ENCODE measurements at regions not wholly inside any gene's neighbourhood (a gene's known extent, or its start where the extent isn't known, plus 50 kb on each side); places are given as distances from the start of the nearest gene placed in this dataset.

GRCh38 chr4:132396636-132397035 is 752.5 kb upstream of the PCDH10 start:
- ChIA-PET CTCF (no interaction called here), POLR2A (ENCODE audit: low non-redundant PET) (no interaction called here)
- DNase-seq (ENCODE audit: low spot score), result no peak
- intact Hi-C loops (cut with micrococcal nuclease; ENCODE audit: unreplicated experiment), result no loop called here
- no peak for TF ChIP-seq CTCF (conservative IDR thresholded peaks at IDR 0.05; ENCODE audit: low read depth, low read length)
- no peak for TF ChIP-seq EZH2 (IDR thresholded peaks at IDR 0.05; ENCODE audit: borderline replicate concordance, low read depth, low read length, poor library complexity, severe bottlenecking)
- H3K9me3 ChIP-seq (ENCODE audit: low read depth, low read length, poor library complexity, severe bottlenecking), result no peaks in the 10 kb centered on the region
- H3K36me3 ChIP-seq (ENCODE audit: insufficient read depth, low read length, poor library complexity, severe bottlenecking), result no peaks in the 10 kb centered on the region
- H3K4me1 ChIP-seq (ENCODE audit: insufficient read depth, low read length, poor library complexity, severe bottlenecking), result peaks cover 19% of the 10 kb centered on the region
- H3K4me3 ChIP-seq (ENCODE audit: low read depth, low read length, poor library complexity, severe bottlenecking), result no peak overlapping the region
- H3K27ac ChIP-seq (ENCODE audit: low read depth, low read length, poor library complexity, severe bottlenecking), result no peak overlapping the region
- no TSS peak for BruUV-seq (replicated peaks)
- H3K27me3 ChIP-seq (replicated peaks; ENCODE audit: insufficient read depth, low read depth, low read length, poor library complexity), result no peaks in the 10 kb centered on the region

DNA sequence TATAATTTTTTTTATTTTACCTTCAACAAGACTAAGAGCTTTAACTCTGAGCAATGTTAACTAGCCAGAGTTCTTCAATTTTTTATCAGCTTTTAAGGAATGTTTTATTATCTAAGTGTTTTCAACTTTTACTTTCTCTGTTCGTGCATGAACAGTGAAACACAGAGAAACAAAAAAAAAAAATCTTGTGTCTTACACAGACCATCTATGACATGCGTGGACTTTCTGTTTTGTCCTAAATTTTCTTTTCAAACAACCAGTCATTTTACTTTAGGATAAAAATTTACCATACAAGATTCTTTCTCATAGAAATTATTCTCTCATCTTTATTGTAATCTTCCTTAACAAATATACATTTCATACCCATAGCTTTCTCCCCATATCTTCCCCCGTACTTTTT is 731.9 kb upstream of the PCDH10 start:
- no peaks in the 10 kb centered on the region for H3K4me1 ChIP-seq (ENCODE audit: insufficient read depth, low read length, poor library complexity, severe bottlenecking)
- no peaks in the 10 kb centered on the region for H3K27me3 ChIP-seq (replicated peaks; ENCODE audit: insufficient read depth, low read depth, low read length, poor library complexity)
- peaks cover 45% of the 10 kb centered on the region for H3K9me3 ChIP-seq (ENCODE audit: low read depth, low read length, poor library complexity, severe bottlenecking)
- H3K4me3 ChIP-seq (ENCODE audit: low read depth, low read length, poor library complexity, severe bottlenecking), result no peak overlapping the region
- ChIA-PET CTCF (no interaction called here), POLR2A (ENCODE audit: low non-redundant PET) (no interaction called here)
- intact Hi-C loops (cut with micrococcal nuclease; ENCODE audit: unreplicated experiment), result no loop called here
- TF ChIP-seq CTCF (conservative IDR thresholded peaks at IDR 0.05; ENCODE audit: low read depth, low read length) (no peak), EZH2 (IDR thresholded peaks at IDR 0.05; ENCODE audit: borderline replicate concordance, low read depth, low read length, poor library complexity, severe bottlenecking) (no peak)
- DNase-seq (ENCODE audit: low spot score), result no peak
- BruUV-seq (replicated peaks), result no TSS peak
- H3K36me3 ChIP-seq (ENCODE audit: insufficient read depth, low read length, poor library complexity, severe bottlenecking), result no peaks in the 10 kb centered on the region
- no peak overlapping the region for H3K27ac ChIP-seq (ENCODE audit: low read depth, low read length, poor library complexity, severe bottlenecking)

DNA sequence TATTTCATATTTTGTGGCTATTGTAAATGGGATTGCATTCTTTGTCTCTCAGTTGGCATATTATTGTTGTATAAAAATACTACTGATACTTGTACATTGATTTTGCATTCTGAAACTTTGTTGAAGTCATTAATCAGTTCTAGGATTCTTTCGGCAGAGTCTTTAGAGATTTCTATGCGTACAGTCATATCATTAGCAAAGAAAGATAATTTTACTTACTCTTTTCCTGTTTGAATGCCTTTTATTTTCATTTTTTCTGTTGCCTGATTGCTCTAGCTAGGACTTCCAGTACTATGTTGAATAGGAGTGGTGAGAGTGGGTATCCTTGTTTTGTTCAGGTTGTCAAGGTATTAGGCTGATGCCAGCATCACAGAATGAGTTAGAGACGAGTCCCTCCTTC is 722.0 kb upstream of the PCDH10 start:
- Histone ChIP-seq H3K4me1 (ENCODE audit: insufficient read depth, low read length, poor library complexity, severe bottlenecking) (no peaks in the 10 kb centered on the region), H3K4me3 (ENCODE audit: low read depth, low read length, poor library complexity, severe bottlenecking) (no peak overlapping the region), H3K9me3 (ENCODE audit: low read depth, low read length, poor library complexity, severe bottlenecking) (peaks cover 6% of the 10 kb centered on the region), H3K27me3 (replicated peaks; ENCODE audit: insufficient read depth, low read depth, low read length, poor library complexity) (no peaks in the 10 kb centered on the region), H3K27ac (ENCODE audit: low read depth, low read length, poor library complexity, severe bottlenecking) (no peak overlapping the region), H3K36me3 (ENCODE audit: insufficient read depth, low read length, poor library complexity, severe bottlenecking) (no peaks in the 10 kb centered on the region)
- ChIA-PET POLR2A (ENCODE audit: low non-redundant PET) (no interaction called here), CTCF (no interaction called here)
- TF ChIP-seq CTCF (conservative IDR thresholded peaks at IDR 0.05; ENCODE audit: low read depth, low read length) (no peak), EZH2 (IDR thresholded peaks at IDR 0.05; ENCODE audit: borderline replicate concordance, low read depth, low read length, poor library complexity, severe bottlenecking) (no peak)
- BruUV-seq (replicated peaks), result no TSS peak
- intact Hi-C loops (cut with micrococcal nuclease; ENCODE audit: unreplicated experiment), result no loop called here
- no peak for DNase-seq (ENCODE audit: low spot score)
